ENCODE measurements at regions not wholly inside any gene's neighbourhood (a gene's known extent, or its start where the extent isn't known, plus 50 kb on each side); places are given as distances from the start of the nearest gene placed in this dataset.

DNA sequence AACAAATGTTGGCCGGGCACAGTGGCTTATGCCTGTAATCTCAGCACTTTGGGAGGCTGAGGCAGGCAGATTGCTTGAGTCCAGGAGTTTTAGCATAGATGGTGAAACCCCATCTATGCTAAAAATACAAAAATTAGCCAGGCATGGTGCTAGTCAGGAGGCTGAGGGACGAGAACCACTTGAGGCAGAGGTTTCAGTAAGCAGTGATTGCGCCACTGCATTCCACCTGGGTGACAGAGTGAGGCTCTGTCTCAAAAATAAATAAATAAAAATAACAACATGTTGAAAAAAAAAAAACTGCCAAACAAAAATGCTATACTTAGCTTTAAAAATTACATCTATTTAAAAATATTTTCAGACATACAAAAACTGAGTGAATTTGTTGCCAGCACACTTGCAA lies 374.2 kb upstream of the SMIM31 start:
- no peak for TF ChIP-seq CTCF (conservative IDR thresholded peaks at IDR 0.05)
- no CpG with 5 or more reads among the region's 3 CpGs for WGBS (ENCODE audit: extremely low coverage, insufficient read length, low lambda C conversion rate)
- no peaks in the 10 kb centered on the region; the same call in 1 of the 2 replicates for H3K4me1 ChIP-seq (ENCODE audit: insufficient read depth, low read length)
- no peak overlapping the region for H3K56ac ChIP-seq (ENCODE audit: insufficient read length, low read depth, low read length)
- no peaks in the 10 kb centered on the region for H3K36me3 Mint-ChIP-seq (ENCODE audit: insufficient read depth in 1 of 3, low read depth in 3 of 3)
- no peak overlapping the region for H3K4me2 ChIP-seq (ENCODE audit: insufficient read depth, insufficient read length, low read length)
- H2AK5ac ChIP-seq (ENCODE audit: insufficient read length, low read length): no peak overlapping the region
- H4K8ac ChIP-seq (replicated peaks; ENCODE audit: insufficient read length, low read depth, low read length): no peak overlapping the region
- H3K18ac ChIP-seq (ENCODE audit: insufficient read length, low read depth, low read length): no peak overlapping the region
- peaks cover 32% of the 10 kb centered on the region for H3K27me3 Mint-ChIP-seq (ENCODE audit: low read depth)
- H3K79me2 ChIP-seq (ENCODE audit: insufficient read depth, low read length): 0 out of 2 replicates have a peak, but pooled peaks cover 2% of the 10 kb centered on the region
- no peak overlapping the region for H3T11ph ChIP-seq (ENCODE audit: low read length)
- H4K91ac ChIP-seq (ENCODE audit: insufficient read length, low read depth, low read length): no peak overlapping the region
- no peaks in the 10 kb centered on the region for H3K9me3 ChIP-seq (ENCODE audit: control insufficient read depth, low read depth, low read length)
- H3K4ac ChIP-seq (ENCODE audit: low read depth, low read length): no peak overlapping the region
- no peak overlapping the region for H2BK20ac ChIP-seq (ENCODE audit: low read depth, low read length, poor library complexity, severe bottlenecking)
- H2BK12ac ChIP-seq (ENCODE audit: insufficient read length, low read depth, low read length): no peak overlapping the region
- no peak overlapping the region for H2BK120ac ChIP-seq (ENCODE audit: low read depth, low read length, poor library complexity, severe bottlenecking)
- no peak overlapping the region for H3K27ac Mint-ChIP-seq
- H3K4me1 Mint-ChIP-seq: peaks cover 6 to 7% of the 10 kb centered on the region in 2 experiments
- H3K23me2 ChIP-seq (ENCODE audit: insufficient read length, low read depth, low read length, poor library complexity, severe bottlenecking): peaks cover 8% of the 10 kb centered on the region
- no peak overlapping the region for H3K27ac ChIP-seq (ENCODE audit: insufficient read length, low read depth, low read length)
- H3K23ac ChIP-seq (ENCODE audit: insufficient read length, low read depth, low read length): no peak overlapping the region
- H3K4me3 Mint-ChIP-seq: no peak overlapping the region
- no peak overlapping the region for H2BK5ac ChIP-seq (ENCODE audit: insufficient read length, low read length)
- H3K14ac ChIP-seq (ENCODE audit: insufficient read depth, low read length): no peak overlapping the region
- no peak overlapping the region for H4K5ac ChIP-seq (ENCODE audit: insufficient read length, low read depth, low read length)
- H2BK15ac ChIP-seq (ENCODE audit: low read depth, low read length): no peak overlapping the region
- no peak overlapping the region for H3K9ac ChIP-seq (ENCODE audit: extremely low read depth, insufficient read length, low read length)
- no peak for DNase-seq
- H3K27me3 ChIP-seq (ENCODE audit: insufficient read depth, low read length): peaks cover 3% of the 10 kb centered on the region; the same call in 1 of the 2 replicates
- H4K20me1 ChIP-seq (ENCODE audit: control insufficient read depth, insufficient read depth, insufficient read length): peaks cover 3% of the 10 kb centered on the region
- no peaks in the 10 kb centered on the region for H3K79me1 ChIP-seq (ENCODE audit: insufficient read depth, low read depth, low read length, poor library complexity, severe bottlenecking)
- no peaks in the 10 kb centered on the region for H3K9me3 Mint-ChIP-seq
- H2AFZ ChIP-seq (ENCODE audit: low read length): no peak overlapping the region
